ENCODE measurements at regions not wholly inside any gene's neighbourhood (a gene's known extent, or its start where the extent isn't known, plus 50 kb on each side); places are given as distances from the start of the nearest gene placed in this dataset.

- DNase-seq (ENCODE audit: low read depth): no peak
Observed at GRCh38 chr1:48164571-48164970, 57.9 kb upstream of the SLC5A9 start.

GRCh38 chr1:48160486-48161132 is 61.9 kb upstream of the SLC5A9 start:
- DNase-seq (ENCODE audit: low read depth): no peak

GRCh38 chr1:48139275-48139674 is 83.2 kb upstream of the SLC5A9 start:
- no peak for DNase-seq (ENCODE audit: low read depth)

DNA sequence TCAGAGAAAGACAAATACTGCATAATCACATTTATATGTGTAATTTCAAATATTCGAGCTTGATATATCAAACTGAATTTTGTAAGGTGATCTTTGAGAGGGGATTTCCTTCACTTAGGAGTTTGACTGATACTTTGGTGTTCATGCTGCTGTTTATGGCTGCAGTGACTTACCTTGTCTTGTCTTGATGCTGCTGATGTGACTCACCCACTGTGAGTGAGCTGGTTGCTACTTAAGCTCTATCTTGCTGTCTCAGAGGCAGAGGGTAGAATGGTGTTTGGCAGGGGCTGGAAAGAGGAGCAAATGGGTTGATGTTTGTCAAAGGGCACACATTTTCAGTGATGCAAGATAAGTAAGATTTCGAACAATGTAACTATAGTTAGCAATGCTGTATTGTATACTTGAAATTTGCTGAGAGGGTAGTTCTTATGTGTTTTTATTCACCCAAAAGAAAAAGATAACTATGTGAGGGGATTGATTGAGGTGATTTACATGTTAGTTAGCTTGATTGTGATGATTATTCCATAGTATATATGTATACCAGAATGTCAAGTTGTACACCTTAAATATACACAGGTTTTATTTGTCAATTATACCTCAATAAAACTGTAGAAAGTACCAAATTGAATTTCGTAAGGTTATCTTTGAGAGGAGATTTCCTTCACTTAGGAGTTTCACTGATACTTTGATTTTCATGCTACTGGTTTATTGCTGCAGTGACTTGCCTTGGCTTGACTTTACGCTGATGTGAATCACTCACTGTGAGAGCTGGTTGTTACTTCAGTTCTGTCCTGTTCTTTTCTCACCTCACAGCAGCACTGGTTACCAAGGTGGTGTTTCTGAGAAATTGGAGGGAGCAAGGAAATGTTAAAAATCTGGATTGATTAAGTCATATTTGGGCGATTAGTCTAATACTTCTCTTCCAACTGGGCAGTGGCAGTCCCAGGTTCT is 94.5 kb upstream of the SLC5A9 start:
- DNase-seq (ENCODE audit: low read depth): no peak

- no peak for DNase-seq (ENCODE audit: low read depth)
Observed at GRCh38 chr1:48123647-48124046, 98.9 kb upstream of the SLC5A9 start.

- DNase-seq (ENCODE audit: low read depth): no peak
Observed at GRCh38 chr1:48121955-48122354, 100.6 kb upstream of the SLC5A9 start.

DNA sequence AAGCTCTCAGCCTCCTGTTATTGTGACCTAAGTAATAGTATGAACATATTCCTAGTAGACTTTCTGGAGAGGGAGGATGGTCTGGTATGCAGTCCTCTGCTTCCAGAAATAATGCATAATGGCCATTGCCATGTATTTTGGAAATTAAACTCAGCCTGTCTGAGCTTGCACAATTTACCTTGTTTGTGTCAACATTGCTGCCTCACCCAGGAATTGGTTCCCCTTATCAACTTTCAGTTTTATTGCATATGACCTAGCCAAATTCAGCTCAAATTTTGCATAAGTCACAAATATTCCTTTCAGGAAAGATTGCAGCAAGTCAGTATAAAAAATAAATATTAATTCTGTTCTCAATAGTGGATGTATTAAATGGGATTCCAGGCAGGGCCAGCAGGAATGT is 101.9 kb upstream of the SLC5A9 start:
- no peak for DNase-seq (ENCODE audit: low read depth)

GRCh38 chr1:48115835-48116234 is 106.7 kb upstream of the SLC5A9 start:
- DNase-seq (ENCODE audit: low read depth): no peak

- DNase-seq (ENCODE audit: low read depth): no peak
Observed at GRCh38 chr1:48114596-48115382, 107.7 kb upstream of the SLC5A9 start.

GRCh38 chr1:48109390-48110013 is 112.3 kb upstream of the TRABD2B start:
- peak; percentile 62 for DNase-seq (ENCODE audit: low read depth)

DNA sequence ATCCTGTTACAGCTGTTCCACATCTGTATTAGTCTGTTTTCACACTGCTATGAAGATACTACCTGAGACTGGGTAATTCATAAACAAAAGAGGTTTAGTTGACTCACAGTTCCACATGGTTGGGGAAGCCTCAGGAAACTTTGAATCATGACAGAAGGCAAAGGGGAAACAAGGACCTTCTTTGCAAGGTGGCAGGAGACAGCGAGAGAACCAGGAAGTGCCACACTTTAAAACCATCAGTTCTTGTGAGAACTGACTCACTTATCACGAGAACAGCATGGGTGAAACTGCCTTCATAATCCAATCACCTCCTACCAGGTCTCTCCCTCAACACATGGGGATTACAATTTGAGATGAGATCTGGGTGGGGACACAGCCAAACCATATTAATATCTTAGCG is 110.3 kb upstream of the TRABD2B start:
- DNase-seq (ENCODE audit: low read depth): no peak

- no peak for DNase-seq (ENCODE audit: low read depth)
Observed at GRCh38 chr1:48106049-48106448, 108.9 kb upstream of the TRABD2B start.

DNA sequence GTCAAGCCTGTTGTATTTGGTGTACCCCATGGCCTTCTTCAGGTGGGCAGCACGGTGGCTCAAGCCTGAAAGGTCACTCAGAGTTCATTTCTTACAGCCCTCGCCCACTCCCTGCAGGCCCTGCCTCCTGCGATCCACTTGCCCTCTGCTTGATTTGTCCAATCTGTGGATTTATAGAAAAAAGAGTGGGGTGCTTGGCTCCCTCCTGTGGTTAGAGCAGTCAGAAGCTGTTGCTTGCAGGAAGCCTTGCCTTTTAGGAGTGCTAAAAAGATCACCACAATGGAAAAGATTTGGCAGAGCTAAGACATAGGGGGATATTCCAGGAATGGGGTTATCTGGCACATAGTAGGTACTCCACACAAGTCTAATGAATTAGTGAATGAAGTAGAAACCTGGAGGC is 108.0 kb upstream of the TRABD2B start:
- DNase-seq (ENCODE audit: low read depth): peak; percentile 27

DNA sequence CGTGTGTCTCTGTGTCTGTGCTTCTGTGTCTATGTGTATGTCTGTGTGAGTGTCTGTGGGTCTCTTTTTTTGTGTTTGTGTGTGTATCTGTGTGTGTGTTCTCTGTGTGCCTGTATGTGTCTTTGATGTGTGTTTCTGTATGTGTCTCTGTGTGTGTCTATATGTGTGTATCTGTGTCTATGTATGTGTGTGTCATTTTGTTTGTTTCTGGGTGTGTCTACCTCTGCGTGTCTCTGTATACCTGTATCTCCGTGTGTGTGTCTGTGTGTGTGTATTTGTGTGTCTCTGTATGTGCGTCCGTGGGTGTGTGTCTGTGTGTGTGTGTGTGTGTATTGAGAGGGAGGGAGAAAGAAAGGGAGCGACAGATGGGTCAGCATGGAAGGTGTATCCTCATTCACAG is 106.3 kb upstream of the TRABD2B start:
- no peak for DNase-seq (ENCODE audit: low read depth)

GRCh38 chr1:48102766-48103165 is 105.6 kb upstream of the TRABD2B start:
- no peak for DNase-seq (ENCODE audit: low read depth)

- no peak for DNase-seq (ENCODE audit: low read depth)
Observed at GRCh38 chr1:48099072-48099773, 102.0 kb upstream of the TRABD2B start.

DNA sequence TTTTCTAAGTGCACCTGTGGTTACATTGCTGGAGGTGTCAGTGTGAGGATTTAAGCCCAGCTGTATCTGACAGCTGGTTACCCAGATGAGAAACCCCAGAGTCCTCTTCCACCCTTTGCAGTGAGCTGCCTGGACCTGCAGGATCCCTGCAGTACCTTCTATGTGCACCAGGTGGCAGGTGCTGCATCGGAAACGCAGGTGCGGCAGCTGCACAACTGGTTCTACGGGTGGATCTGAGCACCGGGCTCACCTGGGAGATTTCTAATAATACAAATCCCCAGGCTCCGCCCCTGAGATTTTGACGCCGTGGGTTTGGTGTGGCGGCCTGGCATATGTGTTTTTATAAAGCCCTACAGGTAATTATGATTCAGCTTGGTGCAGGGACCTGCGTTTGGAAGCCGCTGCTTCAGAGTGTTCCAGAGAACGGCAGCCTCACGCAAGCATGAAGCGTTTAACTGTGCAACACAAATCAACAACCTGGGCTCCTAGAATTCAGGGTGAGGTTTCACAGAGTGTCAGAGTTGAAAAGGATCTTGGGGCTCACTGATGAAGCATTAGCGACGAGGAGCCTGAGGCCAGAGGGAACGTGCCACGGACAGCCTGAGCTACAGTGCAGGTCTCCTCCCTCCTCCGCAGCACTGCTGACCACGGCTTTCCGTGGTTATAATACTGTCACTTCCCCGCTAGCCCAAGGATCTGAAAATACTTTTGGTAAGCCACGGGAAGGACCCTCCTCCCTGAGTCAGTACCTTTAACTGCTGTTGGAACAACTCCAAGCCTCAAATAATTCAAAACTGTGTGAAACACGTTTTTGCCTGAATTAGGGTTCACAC is 96.7 kb upstream of the TRABD2B start:
- DNase-seq (ENCODE audit: low read depth): peak; percentile 50

DNA sequence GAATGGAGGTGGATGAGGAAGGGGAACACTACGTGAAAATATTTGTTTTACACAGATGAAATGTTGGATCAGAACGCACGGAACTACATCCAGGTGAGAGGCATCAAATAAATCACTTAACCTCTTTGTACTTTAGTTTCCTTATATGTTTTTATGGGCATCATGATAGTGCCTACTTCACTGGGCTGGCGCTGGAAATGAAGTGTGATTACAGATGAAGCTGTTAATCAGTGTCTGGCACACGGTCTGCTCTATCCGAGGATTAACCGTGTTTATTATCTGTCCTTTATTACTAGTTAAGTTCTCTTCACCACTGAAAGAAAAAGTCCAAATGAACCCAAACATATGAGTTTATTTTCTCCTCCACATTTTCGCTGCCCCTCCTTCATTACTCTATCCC is 96.0 kb upstream of the TRABD2B start:
- no peak for DNase-seq (ENCODE audit: low read depth)

GRCh38 chr1:48092401-48092800 is 95.2 kb upstream of the TRABD2B start:
- DNase-seq (ENCODE audit: low read depth): no peak

DNA sequence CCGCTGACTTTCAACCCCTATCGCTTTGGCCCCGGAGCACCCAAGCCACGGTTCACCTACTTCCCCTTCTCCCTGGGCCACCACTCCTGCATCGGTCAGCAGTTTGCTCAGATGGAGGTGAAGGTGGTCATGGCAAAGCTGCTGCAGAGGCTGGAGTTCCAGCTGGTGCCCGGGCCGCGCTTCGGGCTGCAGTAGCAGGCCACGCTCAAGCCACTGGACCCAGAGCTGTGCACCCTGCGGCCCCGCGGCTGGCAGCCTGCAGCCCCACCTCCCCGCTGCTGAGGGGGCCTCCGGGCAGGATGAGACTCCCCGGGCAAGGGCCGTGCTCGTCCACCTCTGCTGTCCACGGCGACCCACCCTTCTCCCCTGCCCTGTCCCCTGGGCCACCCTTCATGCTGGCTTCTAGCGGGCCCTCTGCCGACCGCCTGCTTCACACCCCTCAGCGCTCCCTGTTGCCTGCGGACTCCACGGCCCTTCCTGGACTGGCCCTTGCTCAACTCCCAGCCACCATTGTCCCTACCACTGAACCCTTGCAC is 92.2 kb upstream of the TRABD2B start:
- no peak for DNase-seq (ENCODE audit: low read depth)

Measured in iris pigment epithelial cell (primary cell).